Activated CD8-positive, alpha-beta memory T cell treated with anti-CD3 and anti-CD28 coated beads, Interleukin-2, amount 50 U/mL, for 24 hours (primary cell): ENCODE measurements at regions not wholly inside any gene's neighbourhood (a gene's known extent, or its start where the extent isn't known, plus 50 kb on each side); places are given as distances from the start of the nearest gene placed in this dataset.
"Not testable (repeated sequence)": the region's sequence is repeated elsewhere in the genome, so short reads cannot be mapped to it uniquely, and the experiment has no call there.

Experiments used
- DNase-seq: peaks from one replicate; pipeline ENCODE4 v3.0.0-alpha.2; 2020; ENCODE audit errors: extremely low read depth

DNA sequence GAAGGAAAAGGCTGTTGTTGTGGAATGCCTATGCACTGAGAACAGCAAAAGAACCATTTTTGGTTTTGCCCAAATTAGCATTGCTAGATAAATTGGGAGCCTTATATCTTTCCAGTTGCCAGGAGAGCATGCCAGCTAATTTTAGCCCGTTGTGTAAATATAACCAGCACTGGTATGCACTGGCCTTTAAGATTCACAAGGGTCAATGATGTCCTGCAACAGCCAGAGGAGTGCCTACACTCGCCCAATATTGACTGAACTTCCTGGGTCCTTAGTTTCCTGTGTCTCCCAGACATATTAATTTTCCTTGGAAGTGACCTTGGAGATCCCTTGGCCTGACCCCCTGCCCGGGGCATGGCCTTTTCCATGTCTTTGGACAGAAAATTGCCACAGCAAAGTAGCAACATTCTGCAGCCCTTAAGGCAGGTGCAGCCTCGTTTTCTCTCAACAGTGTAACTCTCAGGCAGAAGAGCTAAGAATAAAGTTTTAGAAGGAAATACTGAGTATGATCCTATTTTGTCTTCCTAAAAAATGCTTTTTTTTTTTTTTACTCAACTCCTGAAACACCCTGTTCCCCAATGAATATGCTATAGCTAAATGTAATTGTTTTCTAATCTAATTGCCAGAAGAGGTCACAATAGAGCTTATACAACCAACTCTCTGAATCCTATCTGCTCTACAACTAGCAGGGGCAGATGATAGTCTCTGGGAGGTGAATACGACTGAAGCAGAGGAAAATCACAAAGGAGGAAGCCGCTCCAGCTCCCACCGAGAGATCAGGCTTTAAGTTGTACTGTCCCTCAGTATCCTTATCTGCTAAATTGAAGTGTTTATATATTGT lies 131.9 kb upstream of the PCGF5 start:
- no peak for DNase-seq

GRCh38 chr10:91090761-91091529 lies 129.5 kb upstream of the PCGF5 start:
- DNase-seq, result no peak

DNA sequence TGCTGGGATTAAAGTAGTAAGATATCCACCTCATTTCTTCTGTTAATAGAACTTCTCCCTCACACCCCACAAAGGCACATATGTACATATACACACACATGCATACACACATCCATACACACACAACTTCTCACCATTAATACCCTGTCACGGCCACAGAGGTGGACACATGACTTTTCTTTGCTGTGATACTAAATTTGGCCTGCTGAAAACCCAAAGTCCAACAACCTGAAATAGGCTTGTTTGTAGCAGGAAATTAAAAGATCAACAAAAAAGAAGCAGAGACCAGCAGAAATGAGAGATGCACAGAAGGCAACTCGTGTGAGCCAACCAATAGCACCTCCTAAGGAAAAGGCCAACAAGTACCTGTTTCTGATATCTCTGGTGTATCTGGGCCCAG lies 128.7 kb upstream of the PCGF5 start:
- no peak for DNase-seq

GRCh38 chr10:91096274-91096673 lies 124.2 kb upstream of the PCGF5 start:
- no peak for DNase-seq

GRCh38 chr10:91097313-91097712 lies 123.2 kb upstream of the PCGF5 start:
- DNase-seq, result no peak

DNA sequence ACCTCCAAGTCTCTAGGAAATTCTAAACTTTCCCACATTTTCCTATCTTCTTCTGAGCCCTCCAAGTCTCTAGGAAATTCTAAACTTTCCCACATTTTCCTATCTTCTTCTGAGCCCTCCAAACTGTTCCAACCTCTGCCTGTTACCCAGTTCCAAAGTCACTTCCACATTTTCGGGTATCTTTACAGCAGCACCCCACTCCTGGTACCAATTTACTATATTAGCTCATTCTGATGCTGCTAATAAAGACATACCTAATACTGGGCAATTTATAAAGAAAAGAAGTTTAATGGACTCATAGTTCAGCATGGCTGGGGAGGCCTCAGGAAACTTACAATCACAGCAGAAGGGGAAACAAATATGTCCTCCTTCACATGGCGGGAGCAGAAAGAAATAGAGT lies 122.4 kb upstream of the PCGF5 start:
- DNase-seq, result not testable (repeated sequence)

GRCh38 chr10:91103384-91104192 lies 116.9 kb upstream of the PCGF5 start:
- DNase-seq, result no peak

DNA sequence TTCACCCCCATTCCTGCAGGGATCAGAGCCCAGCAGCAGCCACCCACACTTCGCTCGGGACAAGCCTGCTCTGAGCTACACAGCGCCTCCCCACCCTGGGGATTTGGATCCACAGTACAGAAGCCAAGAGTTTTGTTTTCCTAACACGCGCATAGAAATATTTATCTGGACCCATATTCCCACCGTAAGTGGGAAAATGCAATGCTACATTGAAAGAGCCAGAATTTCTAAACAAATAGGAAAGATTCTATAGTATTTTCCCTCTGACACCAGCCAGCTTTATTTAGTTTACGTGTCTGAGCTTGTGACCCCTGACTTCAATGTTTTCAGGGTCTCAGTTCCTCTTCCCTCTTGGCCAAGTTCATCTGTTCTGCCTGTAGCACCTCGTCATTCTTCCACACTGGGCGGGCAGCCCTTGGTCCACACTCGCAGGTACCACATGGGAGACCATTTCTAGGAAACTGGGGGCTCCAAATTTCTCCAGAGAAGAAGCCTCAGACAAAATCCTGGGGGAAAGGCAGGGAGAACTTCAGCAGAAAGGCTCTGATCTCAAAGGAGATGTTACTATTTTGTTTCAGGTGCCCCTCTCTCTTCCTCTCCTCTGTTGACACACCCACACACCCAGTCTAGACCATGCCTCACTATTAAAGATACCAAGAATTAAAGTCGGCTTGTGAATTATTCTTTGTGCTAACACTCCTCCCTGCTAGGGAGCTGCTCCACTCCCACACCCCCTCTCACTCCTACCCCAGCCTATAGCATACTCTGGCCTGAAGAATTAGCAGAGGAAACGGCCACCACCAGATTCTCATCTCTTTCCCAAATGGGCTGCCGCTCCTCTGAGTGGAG lies 116.0 kb upstream of the PCGF5 start:
- DNase-seq, result no peak

DNA sequence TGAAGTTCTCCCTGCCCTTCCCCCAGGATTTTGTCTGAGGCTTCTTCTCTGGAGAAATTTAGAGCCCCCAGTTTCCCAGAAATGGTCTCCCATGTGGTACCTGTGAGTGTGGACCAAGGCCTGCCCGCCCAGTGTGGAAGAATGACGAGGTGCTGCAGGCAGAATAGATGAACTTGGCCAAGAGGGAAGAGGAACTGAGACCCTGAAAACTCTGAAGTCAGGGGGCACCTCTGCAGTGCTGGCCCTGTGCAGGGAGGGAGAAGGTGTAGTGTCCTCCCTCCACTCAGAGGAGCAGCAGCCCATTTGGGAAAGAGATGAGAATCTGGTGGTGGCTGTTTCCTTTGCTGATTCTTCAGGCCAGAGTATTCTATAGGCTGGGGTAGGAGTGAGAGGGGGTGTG lies 115.2 kb upstream of the PCGF5 start:
- DNase-seq, result no peak

DNA sequence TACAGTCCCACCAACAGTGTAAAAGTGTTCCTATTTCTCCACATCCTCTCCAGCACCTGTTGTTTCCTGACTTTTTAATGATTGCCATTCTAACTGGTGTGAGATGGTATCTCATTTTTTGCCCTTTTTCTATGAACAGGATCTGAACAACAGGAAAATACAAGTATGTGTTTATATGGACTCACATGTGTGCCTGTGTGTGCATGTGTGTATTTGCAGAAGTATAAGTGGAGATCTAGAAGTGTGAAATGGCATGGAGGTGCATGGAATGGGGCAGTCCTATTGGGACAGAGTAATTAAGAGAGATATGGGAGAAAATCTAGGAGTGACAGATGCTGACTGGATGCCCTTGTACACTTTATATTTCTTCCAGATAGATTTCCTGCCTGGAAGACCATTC lies 111.6 kb upstream of the PCGF5 start:
- DNase-seq, result no peak

DNA sequence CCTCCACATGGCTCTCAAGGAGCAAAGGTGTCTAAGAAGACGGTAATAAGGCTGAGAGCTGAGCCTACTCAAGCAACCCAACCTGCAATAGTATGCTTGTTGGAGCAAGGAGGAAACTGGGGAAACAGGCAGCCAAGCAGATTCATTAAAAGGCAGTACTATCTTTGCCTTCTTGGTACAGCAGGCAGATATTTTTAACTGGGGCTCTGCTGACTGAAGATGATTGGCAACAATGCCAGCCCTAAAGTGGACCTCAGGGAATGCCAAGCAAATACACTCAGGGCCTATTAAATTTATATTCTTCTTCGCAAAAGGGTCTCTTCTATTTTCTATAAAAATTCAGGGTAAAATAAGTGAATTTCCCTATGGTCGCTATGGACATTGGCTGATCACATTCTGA lies 109.4 kb upstream of the PCGF5 start:
- no peak for DNase-seq

DNA sequence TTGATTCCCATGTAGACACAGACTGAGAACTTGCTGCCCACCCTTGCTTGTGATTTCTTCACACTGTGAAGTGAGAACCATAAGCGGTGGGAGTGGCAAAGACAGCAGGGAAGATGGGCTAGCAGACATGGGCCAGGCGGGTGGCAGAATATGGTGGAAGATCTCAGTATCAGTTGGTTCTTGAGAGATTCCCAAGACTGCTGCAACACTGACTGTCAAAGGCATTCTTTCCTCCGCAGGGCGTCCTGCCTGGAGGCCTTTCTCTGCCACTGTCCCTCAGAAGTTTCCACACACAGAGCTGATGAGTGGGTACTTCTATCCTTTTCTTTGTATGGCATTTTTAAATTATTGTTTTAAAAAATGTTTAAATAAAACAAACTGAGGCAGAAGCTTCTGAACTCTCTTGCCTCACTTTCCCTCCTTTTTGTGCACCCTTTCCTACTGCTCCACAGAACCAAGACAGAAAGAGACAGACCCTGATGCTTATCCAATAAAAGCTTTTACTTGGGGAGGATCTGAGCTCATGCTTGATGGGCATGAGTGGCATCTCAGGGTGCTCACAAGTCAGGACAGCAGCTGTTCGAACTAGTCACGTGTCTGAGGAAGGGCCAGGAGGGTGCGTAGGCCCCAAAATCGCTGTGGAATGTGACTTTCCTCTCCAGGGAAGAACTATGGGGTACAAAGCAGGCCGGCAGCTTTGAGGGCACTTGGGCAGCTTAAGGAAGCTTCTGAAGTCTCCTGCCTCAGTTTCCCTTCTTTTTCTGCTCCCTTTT lies 104.7 kb upstream of the PCGF5 start:
- DNase-seq, result no peak

GRCh38 chr10:91117505-91117904 lies 103.0 kb upstream of the PCGF5 start:
- no peak for DNase-seq

DNA sequence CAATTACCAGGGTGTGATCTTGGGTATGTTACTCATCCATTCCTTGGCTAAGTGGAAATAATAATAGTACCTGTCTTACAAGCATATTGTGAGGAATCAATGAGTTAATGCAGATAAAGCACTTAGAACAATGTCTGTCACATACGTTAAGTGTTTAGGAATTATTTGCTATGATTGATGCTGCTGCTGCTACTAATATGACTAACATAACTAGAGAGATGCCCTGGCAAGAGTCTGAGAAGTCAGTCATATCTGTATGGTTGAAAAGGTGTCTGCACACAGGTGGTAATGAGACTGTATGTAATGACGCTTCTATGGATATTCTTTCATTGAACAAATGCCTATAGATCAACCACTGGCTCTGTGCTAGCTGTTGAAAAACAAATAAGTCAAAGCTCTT lies 100.1 kb upstream of the PCGF5 start:
- no peak for DNase-seq

DNA sequence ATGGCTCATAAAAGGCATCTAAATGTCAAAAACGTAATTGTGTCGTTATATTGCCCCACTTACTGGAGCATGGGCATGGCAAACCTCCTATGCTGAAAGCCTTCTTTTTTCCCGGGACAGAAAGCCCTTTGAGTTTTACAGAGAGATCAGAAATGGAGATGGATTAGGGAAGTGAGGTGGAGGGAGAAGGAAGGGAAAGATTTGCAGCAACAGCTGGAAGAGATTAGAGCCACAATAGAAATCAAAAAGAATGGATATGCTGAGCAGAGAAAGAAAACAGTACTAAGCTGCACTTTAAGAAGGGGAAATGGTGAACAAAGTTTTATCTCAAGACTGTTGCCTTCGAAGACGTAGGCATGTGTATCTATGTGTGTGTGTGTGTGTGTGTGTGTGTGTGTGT lies 97.2 kb upstream of the PCGF5 start:
- DNase-seq, result no peak

- DNase-seq, result no peak
These were observed 96.4 kb upstream of the PCGF5 start for GRCh38 chr10:91124016-91124415.

- DNase-seq, result no peak
These were observed 94.0 kb upstream of the PCGF5 start for GRCh38 chr10:91126471-91126870.

GRCh38 chr10:91127341-91128082 lies 93.0 kb upstream of the PCGF5 start:
- DNase-seq, result no peak

GRCh38 chr10:91135113-91135512 lies 85.3 kb upstream of the PCGF5 start:
- no peak for DNase-seq
